ENCODE measurements at regions not wholly inside any gene's neighbourhood (a gene's known extent, or its start where the extent isn't known, plus 50 kb on each side); places are given as distances from the start of the nearest gene placed in this dataset.

- TF ChIP-seq POLR2A (IDR thresholded peaks at IDR 0.05) (no peak), CTCF (IDR thresholded peaks at IDR 0.05 in 4 of 5, conservative IDR thresholded peaks at IDR 0.05 in 1 of 5) (no peak)
Measured at GRCh38 chr9:2492161-2492560, 129.4 kb upstream of the VLDLR start.

All from gastrocnemius medialis (tissue), 4 donors.